GM23338 (cell line): ENCODE measurements at regions not wholly inside any gene's neighbourhood (a gene's known extent, or its start where the extent isn't known, plus 50 kb on each side); places are given as distances from the start of the nearest gene placed in this dataset.

Source experiments
- ATAC-seq: fragments of 200-7000 bp; cut with Tn5 transposase; 3 replicates; pipeline ENCODE4 v1.9.1; 2020
- DNase-seq: peaks from one replicate; pipeline ENCODE4 v3.0.0-alpha.2; 2015; ENCODE audit warnings: low spot score
- H2AFZ ChIP-seq: fragments of 200-600 bp; sonication (generic); 2 replicates; pipeline ENCODE4 v1.8.0; 2016; ENCODE audit warnings: antibody characterized with exemption, mild to moderate bottlenecking, moderate library complexity
- H3F3A ChIP-seq: fragments of 200-600 bp; sonication (generic); replicated peaks from 2 replicates; pipeline ENCODE4 v1.8.0; 2017; ENCODE audit warnings: antibody characterized with exemption, mixed run types, low read depth
- H3K27ac ChIP-seq: fragments of 200-600 bp; sonication (generic); 2 replicates; pipeline ENCODE4 v1.6.1; 2016; ENCODE audit warnings: low read depth
- H3K27me3 ChIP-seq: fragments of 200-600 bp; sonication (generic); 2 replicates; pipeline ENCODE4 v1.8.0; 2016; ENCODE audit warnings: mild to moderate bottlenecking, mixed run types, moderate library complexity; ENCODE audit not compliant: insufficient read depth
- H3K36me3 ChIP-seq: fragments of 200-600 bp; sonication (generic); 2 replicates; pipeline ENCODE4 v1.8.0; 2016; ENCODE audit warnings: mild to moderate bottlenecking; ENCODE audit not compliant: insufficient read depth
- H3K4me1 ChIP-seq: fragments of 200-600 bp; sonication (generic); 2 replicates; pipeline ENCODE4 v1.8.0; 2016; ENCODE audit warnings: mild to moderate bottlenecking, moderate library complexity; ENCODE audit not compliant: insufficient read depth
- H3K4me2 ChIP-seq: fragments of 200-600 bp; sonication (generic); 2 replicates; pipeline ENCODE4 v1.7.1; 2017; ENCODE audit warnings: mixed run types
- H3K4me3 ChIP-seq: fragments of 200-600 bp; sonication (generic); 2 replicates; pipeline ENCODE4 v1.6.1; 2016; ENCODE audit warnings: mixed run types
- H3K79me2 ChIP-seq: fragments of 200-600 bp; sonication (generic); replicated peaks from 2 replicates; pipeline ENCODE4 v1.8.0; 2017; ENCODE audit warnings: mild to moderate bottlenecking; ENCODE audit not compliant: insufficient read depth
- H3K9me2 ChIP-seq: fragments of 200-600 bp; sonication (generic); 2 replicates; pipeline ENCODE4 v1.8.0; 2017; ENCODE audit not compliant: insufficient read depth
- H4K20me1 ChIP-seq: fragments of 200-600 bp; sonication (generic); replicated peaks from 2 replicates; pipeline ENCODE4 v1.8.0; 2017; ENCODE audit warnings: mild to moderate bottlenecking; ENCODE audit not compliant: insufficient read depth
- H3K27ac Mint-ChIP-seq: 2 replicates; pipeline ENCODE4 v1.8.0; 2020; ENCODE audit warnings: inconsistent platforms, mild to moderate bottlenecking, moderate library complexity, mixed read lengths
- H3K27me3 Mint-ChIP-seq: 3 replicates; pipeline ENCODE4 v1.8.0; 2022; ENCODE audit warnings: low read depth, mild to moderate bottlenecking, moderate library complexity, mixed read lengths, inconsistent platforms; ENCODE audit not compliant: insufficient read depth, poor library complexity
- H3K36me3 Mint-ChIP-seq: 3 replicates; pipeline ENCODE4 v1.8.0; 2021; ENCODE audit warnings: low read depth, mild to moderate bottlenecking, inconsistent platforms, moderate library complexity, mixed read lengths
- H3K4me1 Mint-ChIP-seq: 3 replicates; pipeline ENCODE4 v1.8.0; 2020; ENCODE audit warnings: mild to moderate bottlenecking, inconsistent platforms, mixed read lengths
- H3K4me3 Mint-ChIP-seq: 3 replicates; pipeline ENCODE4 v1.8.0; 2021; ENCODE audit warnings: moderate library complexity, mild to moderate bottlenecking, inconsistent platforms, mixed read lengths
- H3K9me3 Mint-ChIP-seq: 3 replicates; pipeline ENCODE4 v1.8.0; 2020; ENCODE audit warnings: moderate library complexity, mild to moderate bottlenecking, inconsistent platforms, mixed read lengths
- CTCF ChIP-seq, 2 experiments: fragments of 200-600 bp in 1 of 2; sonication (generic) in 1 of 2; conservative IDR thresholded peaks; 2 replicates each; pipeline versions ENCODE4 v1.5.1 to v1.6.1; 2016 to 2017; ENCODE audit warnings: antibody characterized with exemption in 2 of 2, low read depth in 2 of 2, mild to moderate bottlenecking in 2 of 2, moderate library complexity in 1 of 2
- JUNB ChIP-seq: IDR thresholded peaks from one replicate; pipeline ENCODE4 v1.6.1; 2016; ENCODE audit warnings: antibody characterized with exemption; ENCODE audit not compliant: unreplicated experiment
- REST ChIP-seq: IDR thresholded peaks from one replicate; pipeline ENCODE4 v1.6.1; 2018; ENCODE audit warnings: antibody characterized with exemption; ENCODE audit not compliant: unreplicated experiment
- STAT1 ChIP-seq: IDR thresholded peaks from one replicate; pipeline ENCODE4 v1.6.1; 2016; ENCODE audit warnings: antibody characterized with exemption; ENCODE audit not compliant: unreplicated experiment
- ZNF462 ChIP-seq: fragments of 250-450 bp; sonication (Bioruptor Pico); IDR thresholded peaks from 2 replicates; pipeline ENCODE4 v1.5.0; 2020; ENCODE audit warnings: mild to moderate bottlenecking, moderate library complexity

GRCh38 chr20:4326195-4327065, 77.3 kb upstream of the ADRA1D start:
- H3K4me2 ChIP-seq = no peak overlapping the region

More at GRCh38 chr20:4326195-4327065, 77.3 kb upstream of the ADRA1D start:
- H3K27me3 ChIP-seq = no peaks in the 10 kb centered on the region
- H3K9me2 ChIP-seq = no peaks in the 10 kb centered on the region
- no peak overlapping the region for H3K4me3 ChIP-seq
- H3K9me3 Mint-ChIP-seq = peaks cover 4% of the 10 kb centered on the region; the same call in 1 of the 3 replicates
- no peak overlapping the region for H2AFZ ChIP-seq
- no peaks in the 10 kb centered on the region for H3K4me1 Mint-ChIP-seq
- H3K36me3 Mint-ChIP-seq = no peaks in the 10 kb centered on the region
- no peaks in the 10 kb centered on the region for H3K79me2 ChIP-seq
- DNase-seq (no peak), ATAC-seq (no peak)
- H3K27ac ChIP-seq = no peak overlapping the region
- H3K4me3 Mint-ChIP-seq = no peak overlapping the region
- no peaks in the 10 kb centered on the region for H3K4me1 ChIP-seq
- TF ChIP-seq CTCF (conservative IDR thresholded peaks at IDR 0.05; ENCODE audit: low read depth in 2 of 2) (no peak), JUNB (no peak), REST (no peak), ZNF462 (CRISPR knock-in tag) (no peak), STAT1 (no peak)
- H3F3A ChIP-seq = no peaks in the 10 kb centered on the region
- no peaks in the 10 kb centered on the region for H4K20me1 ChIP-seq
- no peaks in the 10 kb centered on the region for H3K36me3 ChIP-seq
- peaks cover 4% of the 10 kb centered on the region for H3K27me3 Mint-ChIP-seq
- H3K27ac Mint-ChIP-seq = no peak overlapping the region
